ENCODE measurements at regions not wholly inside any gene's neighbourhood (a gene's known extent, or its start where the extent isn't known, plus 50 kb on each side); places are given as distances from the start of the nearest gene placed in this dataset.

- TF ChIP-seq ZFX (IDR thresholded peaks at IDR 0.05; ENCODE audit: borderline replicate concordance) (no peak), CTCF (IDR thresholded peaks at IDR 0.05) (no peak)
- no peak overlapping the region for H3K27ac ChIP-seq
Observed at GRCh38 chr5:124678922-124679519, 67.4 kb downstream of the ZNF608 start.

- TF ChIP-seq CTCF (IDR thresholded peaks at IDR 0.05) (no peak), ZFX (IDR thresholded peaks at IDR 0.05; ENCODE audit: borderline replicate concordance) (no peak)
- no peak overlapping the region for H3K27ac ChIP-seq
Observed at GRCh38 chr5:124678468-124678867, 68.0 kb downstream of the ZNF608 start.

- TF ChIP-seq CTCF (IDR thresholded peaks at IDR 0.05) = no peak
- TF ChIP-seq ZFX (IDR thresholded peaks at IDR 0.05; ENCODE audit: borderline replicate concordance) = no peak
- peak overlapping the region; percentile 74 for H3K27ac ChIP-seq
Observed at GRCh38 chr5:124677374-124678351, 68.8 kb downstream of the ZNF608 start.

- peak overlapping the region; percentile 74 for H3K27ac ChIP-seq
- no peak for TF ChIP-seq CTCF (IDR thresholded peaks at IDR 0.05)
- TF ChIP-seq ZFX (IDR thresholded peaks at IDR 0.05; ENCODE audit: borderline replicate concordance) = no peak
Observed at GRCh38 chr5:124675931-124676846, 70.2 kb downstream of the ZNF608 start.

GRCh38 chr5:124671193-124671592 is 75.2 kb downstream of the ZNF608 start:
- no peak overlapping the region for H3K27ac ChIP-seq
- TF ChIP-seq ZFX (IDR thresholded peaks at IDR 0.05; ENCODE audit: borderline replicate concordance) (no peak), CTCF (IDR thresholded peaks at IDR 0.05) (no peak)

GRCh38 chr5:124670722-124671184 is 75.7 kb downstream of the ZNF608 start:
- TF ChIP-seq ZFX (IDR thresholded peaks at IDR 0.05; ENCODE audit: borderline replicate concordance) = no peak
- TF ChIP-seq CTCF (IDR thresholded peaks at IDR 0.05) = no peak
- no peak overlapping the region for H3K27ac ChIP-seq

All from 22Rv1 (cell line).